ENCODE measurements at regions not wholly inside any gene's neighbourhood (a gene's known extent, or its start where the extent isn't known, plus 50 kb on each side); places are given as distances from the start of the nearest gene placed in this dataset.

DNA sequence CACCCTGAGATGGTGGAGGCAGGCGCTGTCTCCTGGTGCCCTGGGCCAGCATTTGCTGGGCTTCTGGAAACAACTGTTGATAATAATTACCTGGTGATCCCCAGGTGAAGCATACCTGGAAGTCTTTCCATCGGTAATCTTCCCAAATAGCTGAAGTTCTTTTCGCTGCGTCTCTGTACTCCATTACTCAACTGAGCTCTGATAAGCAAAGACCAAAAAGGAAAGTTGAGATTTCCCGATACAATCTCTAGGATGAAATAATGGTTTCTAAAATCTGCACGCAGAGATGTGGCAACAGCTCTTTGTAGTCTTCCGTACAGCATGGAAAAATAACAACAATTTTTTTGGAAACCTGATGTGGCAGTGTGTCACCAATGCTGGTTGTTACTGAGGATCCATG is 226.5 kb downstream of the GATA3 start:
- DNase-seq, result no peak
- no peaks in the 10 kb centered on the region for H3K79me2 ChIP-seq (ENCODE audit: low read depth)
- no peaks in the 10 kb centered on the region for H3K9me2 ChIP-seq (ENCODE audit: insufficient read depth)
- no peak overlapping the region for H3K27ac ChIP-seq
- no peak overlapping the region for H3K4me3 ChIP-seq
- POLR2A ChIA-PET (ENCODE audit: unreplicated experiment), result interaction anchor here (0.6 kb wide), 1 partner anchor 75 kb away, joined by 4 read pairs; no protein-coding TSS in a partner anchor
- no peaks in the 10 kb centered on the region for H3F3A ChIP-seq (ENCODE audit: insufficient read depth, low read depth)
- H4K20me1 ChIP-seq (ENCODE audit: insufficient read depth), result no peaks in the 10 kb centered on the region
- H3K36me3 ChIP-seq (ENCODE audit: low read depth), result no peaks in the 10 kb centered on the region
- no peaks in the 10 kb centered on the region for H3K27me3 ChIP-seq (ENCODE audit: insufficient read depth, low read depth)
- TF ChIP-seq CTCF (conservative IDR thresholded peaks at IDR 0.05) (no peak), EZH2 (IDR thresholded peaks at IDR 0.05; ENCODE audit: low read depth) (no peak)
- intact Hi-C loops (cut with micrococcal nuclease; ENCODE audit: unreplicated experiment), result no loop called here
- H2AFZ ChIP-seq, result no peak overlapping the region
- CTCF ChIA-PET, result no interaction called here
- no TSS peak for BruUV-seq (replicated peaks)
- H3K4me2 ChIP-seq, result no peak overlapping the region
- no peaks in the 10 kb centered on the region for H3K9me3 ChIP-seq (ENCODE audit: insufficient read depth, low read depth)
- H3K4me1 ChIP-seq (replicated peaks; ENCODE audit: insufficient read depth), result peaks cover 13% of the 10 kb centered on the region

DNA sequence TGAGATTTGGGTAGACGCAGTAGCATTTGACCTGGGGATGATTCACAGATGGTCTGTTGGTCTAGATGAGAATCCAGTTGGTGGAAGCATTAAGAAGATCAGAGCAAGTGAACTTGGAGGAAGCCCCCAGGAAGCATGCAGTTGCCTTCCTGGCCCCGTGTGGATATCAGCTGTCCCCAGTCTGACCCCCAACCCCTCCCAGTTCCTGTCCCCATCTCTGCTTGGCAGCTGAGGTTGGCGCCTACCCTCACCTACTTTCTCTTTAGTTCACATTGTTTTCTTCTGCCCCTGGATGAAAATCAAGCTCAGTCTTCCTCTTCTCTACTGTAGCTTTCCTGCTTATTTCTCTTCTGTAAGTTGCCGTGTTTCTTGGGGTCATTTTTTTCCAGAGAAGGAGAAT is 227.9 kb downstream of the GATA3 start:
- intact Hi-C loops (cut with micrococcal nuclease; ENCODE audit: unreplicated experiment), result no loop called here
- Histone ChIP-seq H3K4me2 (no peak overlapping the region), H4K20me1 (ENCODE audit: insufficient read depth) (no peaks in the 10 kb centered on the region), H3K27ac (no peak overlapping the region), H3K9me3 (ENCODE audit: insufficient read depth, low read depth) (no peaks in the 10 kb centered on the region), H3K9me2 (ENCODE audit: insufficient read depth) (no peaks in the 10 kb centered on the region), H3K4me3 (no peak overlapping the region), H3K79me2 (ENCODE audit: low read depth) (no peaks in the 10 kb centered on the region), H3F3A (ENCODE audit: insufficient read depth, low read depth) (no peaks in the 10 kb centered on the region), H3K27me3 (ENCODE audit: insufficient read depth, low read depth) (no peaks in the 10 kb centered on the region), H3K36me3 (ENCODE audit: low read depth) (no peaks in the 10 kb centered on the region), H3K4me1 (replicated peaks; ENCODE audit: insufficient read depth) (peaks cover 13% of the 10 kb centered on the region), H2AFZ (no peak overlapping the region)
- no TSS peak for BruUV-seq (replicated peaks)
- DNase-seq, result no peak
- CTCF ChIA-PET, result no interaction called here
- TF ChIP-seq CTCF (conservative IDR thresholded peaks at IDR 0.05) (no peak), EZH2 (IDR thresholded peaks at IDR 0.05; ENCODE audit: low read depth) (no peak)
- POLR2A ChIA-PET (ENCODE audit: unreplicated experiment), result no interaction called here

- Histone ChIP-seq H3K27me3 (ENCODE audit: insufficient read depth, low read depth) (no peaks in the 10 kb centered on the region), H2AFZ (no peak overlapping the region), H3F3A (ENCODE audit: insufficient read depth, low read depth) (no peaks in the 10 kb centered on the region), H4K20me1 (ENCODE audit: insufficient read depth) (no peaks in the 10 kb centered on the region), H3K79me2 (ENCODE audit: low read depth) (no peaks in the 10 kb centered on the region), H3K36me3 (ENCODE audit: low read depth) (no peaks in the 10 kb centered on the region), H3K4me2 (no peak overlapping the region), H3K27ac (no peak overlapping the region), H3K9me3 (ENCODE audit: insufficient read depth, low read depth) (no peaks in the 10 kb centered on the region), H3K4me3 (no peak overlapping the region), H3K4me1 (replicated peaks; ENCODE audit: insufficient read depth) (peaks cover 13% of the 10 kb centered on the region), H3K9me2 (ENCODE audit: insufficient read depth) (no peaks in the 10 kb centered on the region)
- CTCF ChIA-PET, result no interaction called here
- DNase-seq, result no peak
- intact Hi-C loops (cut with micrococcal nuclease; ENCODE audit: unreplicated experiment), result no loop called here
- no TSS peak for BruUV-seq (replicated peaks)
- TF ChIP-seq CTCF (conservative IDR thresholded peaks at IDR 0.05), result no peak
- no peak for TF ChIP-seq EZH2 (IDR thresholded peaks at IDR 0.05; ENCODE audit: low read depth)
- POLR2A ChIA-PET (ENCODE audit: unreplicated experiment), result no interaction called here
These were observed 228.8 kb downstream of the GATA3 start for GRCh38 chr10:8283166-8283905.
